Activated naive CD8-positive, alpha-beta T cell treated with anti-CD3 and anti-CD28 coated beads, Interleukin-2, amount 10 ng/mL, durations not matched to agents 7 days and 5 days (primary cell): ENCODE measurements at regions not wholly inside any gene's neighbourhood (a gene's known extent, or its start where the extent isn't known, plus 50 kb on each side); places are given as distances from the start of the nearest gene placed in this dataset.

Experiments
- ATAC-seq: fragments of 150-1000 bp; cut with Tn5 transposase; one replicate; pipeline ENCODE4 v1.10.0; 2021; ENCODE audit warnings: low read depth, moderate library complexity
- POLR2A ChIA-PET: fragments of 350-600 bp; sonication (Branson Sonifier 250); formaldehyde crosslinking; loops from one replicate; lab custom pipeline; 2021; ENCODE audit warnings: antibody characterized with exemption; lab: Charles Lee
- DNase-seq: peaks from one replicate; pipeline ENCODE4 v3.0.0; 2021
- H3K27ac Mint-ChIP-seq: one replicate; pipeline ENCODE4 v1.8.0; 2022; ENCODE audit warnings: mild to moderate bottlenecking, mixed read lengths
- H3K27me3 Mint-ChIP-seq: one replicate; pipeline ENCODE4 v1.8.0; 2022; ENCODE audit warnings: mild to moderate bottlenecking, moderate library complexity, mixed read lengths
- H3K36me3 Mint-ChIP-seq: one replicate; pipeline ENCODE4 v1.8.0; 2021; ENCODE audit warnings: mild to moderate bottlenecking, mixed read lengths
- H3K4me1 Mint-ChIP-seq: one replicate; pipeline ENCODE4 v1.8.0; 2021; ENCODE audit warnings: mixed read lengths
- H3K4me3 Mint-ChIP-seq: one replicate; pipeline ENCODE4 v1.8.0; 2022; ENCODE audit warnings: mild to moderate bottlenecking, moderate library complexity, mixed read lengths
- H3K9me3 Mint-ChIP-seq: one replicate; pipeline ENCODE4 v1.8.0; 2021; ENCODE audit warnings: mixed read lengths

GRCh38 chr5:155938051-155938450, 388.9 kb upstream of the SGCD start:
- DNase-seq = no peak
- Mint-ChIP-seq H3K27ac (no peak overlapping the region), H3K36me3 (no peaks in the 10 kb centered on the region), H3K4me1 (no peaks in the 10 kb centered on the region), H3K27me3 (no peaks in the 10 kb centered on the region), H3K9me3 (no peaks in the 10 kb centered on the region), H3K4me3 (no peak overlapping the region)
- POLR2A ChIA-PET = no interaction called here
- no peak for ATAC-seq

GRCh38 chr5:155941340-155941739, 385.6 kb upstream of the SGCD start:
- Mint-ChIP-seq H3K4me3 (no peak overlapping the region), H3K27me3 (peaks cover 11% of the 10 kb centered on the region), H3K4me1 (peaks cover 4% of the 10 kb centered on the region), H3K36me3 (no peaks in the 10 kb centered on the region), H3K27ac (no peak overlapping the region), H3K9me3 (no peaks in the 10 kb centered on the region)
- DNase-seq (no peak), ATAC-seq (no peak)
- POLR2A ChIA-PET = no interaction called here

- DNase-seq = no peak
- POLR2A ChIA-PET = no interaction called here
- ATAC-seq = peak; percentile 58
- Mint-ChIP-seq H3K27me3 (peaks cover 11% of the 10 kb centered on the region), H3K4me1 (peaks cover 4% of the 10 kb centered on the region), H3K4me3 (no peak overlapping the region), H3K27ac (no peak overlapping the region), H3K36me3 (no peaks in the 10 kb centered on the region), H3K9me3 (no peaks in the 10 kb centered on the region)
Observed at GRCh38 chr5:155943516-155944407, 383.2 kb upstream of the SGCD start.

- Mint-ChIP-seq H3K27me3 (peaks cover 11% of the 10 kb centered on the region), H3K4me1 (peaks cover 4% of the 10 kb centered on the region), H3K9me3 (no peaks in the 10 kb centered on the region), H3K4me3 (no peak overlapping the region), H3K27ac (no peak overlapping the region), H3K36me3 (no peaks in the 10 kb centered on the region)
- no peak for DNase-seq
- POLR2A ChIA-PET = no interaction called here
- no peak for ATAC-seq
Observed at GRCh38 chr5:155947394-155948062, 379.4 kb upstream of the SGCD start.

GRCh38 chr5:155948576-155948975, 378.4 kb upstream of the SGCD start:
- peaks cover 3% of the 10 kb centered on the region for H3K4me1 Mint-ChIP-seq
- no peaks in the 10 kb centered on the region for H3K9me3 Mint-ChIP-seq
- no peak overlapping the region for H3K27ac Mint-ChIP-seq
- POLR2A ChIA-PET = no interaction called here
- H3K36me3 Mint-ChIP-seq = no peaks in the 10 kb centered on the region
- DNase-seq (no peak), ATAC-seq (no peak)
- H3K4me3 Mint-ChIP-seq = no peak overlapping the region
- peaks cover 11% of the 10 kb centered on the region for H3K27me3 Mint-ChIP-seq

GRCh38 chr5:155952486-155953089, 374.4 kb upstream of the SGCD start:
- H3K4me1 Mint-ChIP-seq = no peaks in the 10 kb centered on the region
- no peak overlapping the region for H3K4me3 Mint-ChIP-seq
- no peaks in the 10 kb centered on the region for H3K9me3 Mint-ChIP-seq
- POLR2A ChIA-PET = no interaction called here
- DNase-seq (no peak), ATAC-seq (no peak)
- H3K27ac Mint-ChIP-seq = no peak overlapping the region
- no peaks in the 10 kb centered on the region for H3K27me3 Mint-ChIP-seq
- no peaks in the 10 kb centered on the region for H3K36me3 Mint-ChIP-seq

- DNase-seq (no peak), ATAC-seq (no peak)
- no peaks in the 10 kb centered on the region for H3K4me1 Mint-ChIP-seq
- H3K27me3 Mint-ChIP-seq = no peaks in the 10 kb centered on the region
- no peak overlapping the region for H3K27ac Mint-ChIP-seq
- H3K4me3 Mint-ChIP-seq = no peak overlapping the region
- no peaks in the 10 kb centered on the region for H3K36me3 Mint-ChIP-seq
- no peaks in the 10 kb centered on the region for H3K9me3 Mint-ChIP-seq
- POLR2A ChIA-PET = no interaction called here
Observed at GRCh38 chr5:155953335-155953734, 373.6 kb upstream of the SGCD start.

GRCh38 chr5:155954701-155955445, 372.1 kb upstream of the SGCD start:
- Mint-ChIP-seq H3K4me1 (no peaks in the 10 kb centered on the region), H3K27ac (no peak overlapping the region), H3K4me3 (no peak overlapping the region), H3K9me3 (no peaks in the 10 kb centered on the region), H3K27me3 (no peaks in the 10 kb centered on the region), H3K36me3 (no peaks in the 10 kb centered on the region)
- no peak for ATAC-seq
- POLR2A ChIA-PET = no interaction called here
- DNase-seq = no peak

GRCh38 chr5:155957884-155958283, 369.1 kb upstream of the SGCD start:
- no peak overlapping the region for H3K4me3 Mint-ChIP-seq
- POLR2A ChIA-PET = no interaction called here
- ATAC-seq (no peak), DNase-seq (no peak)
- H3K4me1 Mint-ChIP-seq = no peaks in the 10 kb centered on the region
- H3K9me3 Mint-ChIP-seq = no peaks in the 10 kb centered on the region
- no peak overlapping the region for H3K27ac Mint-ChIP-seq
- no peaks in the 10 kb centered on the region for H3K36me3 Mint-ChIP-seq
- H3K27me3 Mint-ChIP-seq = no peaks in the 10 kb centered on the region

- no peak for DNase-seq
- ATAC-seq = no peak
- H3K27ac Mint-ChIP-seq = no peak overlapping the region
- no peak overlapping the region for H3K4me3 Mint-ChIP-seq
- H3K36me3 Mint-ChIP-seq = no peaks in the 10 kb centered on the region
- no peaks in the 10 kb centered on the region for H3K27me3 Mint-ChIP-seq
- H3K4me1 Mint-ChIP-seq = no peaks in the 10 kb centered on the region
- POLR2A ChIA-PET = interaction anchor here (0.6 kb wide), 1 partner anchor 1007 kb away, joined by 4 read pairs; no protein-coding TSS in a partner anchor
- no peaks in the 10 kb centered on the region for H3K9me3 Mint-ChIP-seq
Observed at GRCh38 chr5:155959082-155959481, 367.9 kb upstream of the SGCD start.

GRCh38 chr5:155960177-155960576, 366.8 kb upstream of the SGCD start:
- H3K36me3 Mint-ChIP-seq = no peaks in the 10 kb centered on the region
- POLR2A ChIA-PET = no interaction called here
- no peak for ATAC-seq
- no peaks in the 10 kb centered on the region for H3K27me3 Mint-ChIP-seq
- no peaks in the 10 kb centered on the region for H3K9me3 Mint-ChIP-seq
- no peaks in the 10 kb centered on the region for H3K4me1 Mint-ChIP-seq
- no peak overlapping the region for H3K4me3 Mint-ChIP-seq
- DNase-seq = no peak
- H3K27ac Mint-ChIP-seq = no peak overlapping the region

GRCh38 chr5:155969537-155969936, 357.4 kb upstream of the SGCD start:
- POLR2A ChIA-PET = no interaction called here
- H3K4me3 Mint-ChIP-seq = no peak overlapping the region
- no peak for DNase-seq
- H3K27me3 Mint-ChIP-seq = no peaks in the 10 kb centered on the region
- ATAC-seq = no peak
- peaks cover 5% of the 10 kb centered on the region for H3K9me3 Mint-ChIP-seq
- H3K4me1 Mint-ChIP-seq = no peaks in the 10 kb centered on the region
- no peaks in the 10 kb centered on the region for H3K36me3 Mint-ChIP-seq
- H3K27ac Mint-ChIP-seq = no peak overlapping the region

- ATAC-seq (no peak), DNase-seq (no peak)
- H3K27me3 Mint-ChIP-seq = no peaks in the 10 kb centered on the region
- H3K27ac Mint-ChIP-seq = no peak overlapping the region
- POLR2A ChIA-PET = no interaction called here
- H3K4me3 Mint-ChIP-seq = no peak overlapping the region
- no peaks in the 10 kb centered on the region for H3K9me3 Mint-ChIP-seq
- H3K36me3 Mint-ChIP-seq = no peaks in the 10 kb centered on the region
- H3K4me1 Mint-ChIP-seq = no peaks in the 10 kb centered on the region
Observed at GRCh38 chr5:155974369-155974768, 352.6 kb upstream of the SGCD start.
